ENCODE measurements at regions not wholly inside any gene's neighbourhood (a gene's known extent, or its start where the extent isn't known, plus 50 kb on each side); places are given as distances from the start of the nearest gene placed in this dataset.

DNA sequence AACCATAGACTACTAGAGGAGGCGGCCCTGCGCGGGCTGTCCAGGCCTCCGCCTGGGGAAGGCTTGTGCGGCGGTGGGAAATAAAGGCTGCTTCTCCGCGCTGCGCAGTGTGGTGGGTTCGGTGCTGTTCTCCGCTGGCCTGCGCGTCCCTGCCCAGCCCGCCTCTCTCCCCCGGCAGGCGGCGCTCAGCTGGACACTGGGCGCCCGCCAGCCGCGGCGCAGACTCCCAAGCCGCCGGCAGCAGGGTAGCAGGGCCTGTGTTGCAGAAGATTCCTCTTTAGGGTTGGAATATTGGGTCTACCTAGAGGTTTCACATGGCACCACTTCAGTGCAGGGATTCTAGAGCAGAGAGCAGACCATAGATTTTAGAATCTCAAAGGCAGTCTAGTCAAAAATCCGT is 66.1 kb upstream of the ZPBP start:
- TF ChIP-seq, protein P1, sequence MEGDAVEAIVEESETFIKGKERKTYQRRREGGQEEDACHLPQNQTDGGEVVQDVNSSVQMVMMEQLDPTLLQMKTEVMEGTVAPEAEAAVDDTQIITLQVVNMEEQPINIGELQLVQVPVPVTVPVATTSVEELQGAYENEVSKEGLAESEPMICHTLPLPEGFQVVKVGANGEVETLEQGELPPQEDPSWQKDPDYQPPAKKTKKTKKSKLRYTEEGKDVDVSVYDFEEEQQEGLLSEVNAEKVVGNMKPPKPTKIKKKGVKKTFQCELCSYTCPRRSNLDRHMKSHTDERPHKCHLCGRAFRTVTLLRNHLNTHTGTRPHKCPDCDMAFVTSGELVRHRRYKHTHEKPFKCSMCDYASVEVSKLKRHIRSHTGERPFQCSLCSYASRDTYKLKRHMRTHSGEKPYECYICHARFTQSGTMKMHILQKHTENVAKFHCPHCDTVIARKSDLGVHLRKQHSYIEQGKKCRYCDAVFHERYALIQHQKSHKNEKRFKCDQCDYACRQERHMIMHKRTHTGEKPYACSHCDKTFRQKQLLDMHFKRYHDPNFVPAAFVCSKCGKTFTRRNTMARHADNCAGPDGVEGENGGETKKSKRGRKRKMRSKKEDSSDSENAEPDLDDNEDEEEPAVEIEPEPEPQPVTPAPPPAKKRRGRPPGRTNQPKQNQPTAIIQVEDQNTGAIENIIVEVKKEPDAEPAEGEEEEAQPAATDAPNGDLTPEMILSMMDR (IDR thresholded peaks at IDR 0.05), result no peak
- TF ChIP-seq EZH2 (IDR thresholded peaks at IDR 0.05), result no peak
